ENCODE measurements at regions not wholly inside any gene's neighbourhood (a gene's known extent, or its start where the extent isn't known, plus 50 kb on each side); places are given as distances from the start of the nearest gene placed in this dataset.

- Mint-ChIP-seq H3K4me3 (ENCODE audit: low read depth) (no peak overlapping the region), H3K27ac (no peak overlapping the region), H3K9me3 (ENCODE audit: low read depth) (peaks cover 9% of the 10 kb centered on the region), H3K36me3 (ENCODE audit: insufficient read depth) (no peaks in the 10 kb centered on the region), H3K4me1 (ENCODE audit: low read depth) (peaks cover 2% of the 10 kb centered on the region), H3K27me3 (no peaks in the 10 kb centered on the region)
- TF ChIP-seq CTCF (IDR thresholded peaks at IDR 0.05; ENCODE audit: unreplicated experiment), result no peak
- no peak for DNase-seq (ENCODE audit: low spot score, unreplicated experiment)
Measured at GRCh38 chr12:73341559-73342247, 1069.5 kb downstream of the TRHDE start.

GRCh38 chr12:73342733-73343132, 1070.6 kb downstream of the TRHDE start:
- H3K27me3 Mint-ChIP-seq, result no peaks in the 10 kb centered on the region
- H3K9me3 Mint-ChIP-seq (ENCODE audit: low read depth), result peaks cover 18% of the 10 kb centered on the region
- TF ChIP-seq CTCF (IDR thresholded peaks at IDR 0.05; ENCODE audit: unreplicated experiment), result no peak
- DNase-seq (ENCODE audit: low spot score, unreplicated experiment), result no peak
- H3K27ac Mint-ChIP-seq, result no peak overlapping the region
- H3K4me3 Mint-ChIP-seq (ENCODE audit: low read depth), result no peak overlapping the region
- H3K4me1 Mint-ChIP-seq (ENCODE audit: low read depth), result peaks cover 2% of the 10 kb centered on the region
- H3K36me3 Mint-ChIP-seq (ENCODE audit: insufficient read depth), result no peaks in the 10 kb centered on the region

- Mint-ChIP-seq H3K27ac (no peak overlapping the region), H3K36me3 (ENCODE audit: insufficient read depth) (no peaks in the 10 kb centered on the region), H3K27me3 (no peaks in the 10 kb centered on the region), H3K4me1 (ENCODE audit: low read depth) (no peaks in the 10 kb centered on the region), H3K9me3 (ENCODE audit: low read depth) (no peaks in the 10 kb centered on the region), H3K4me3 (ENCODE audit: low read depth) (no peak overlapping the region)
- no peak for DNase-seq (ENCODE audit: low spot score, unreplicated experiment)
- no peak for TF ChIP-seq CTCF (IDR thresholded peaks at IDR 0.05; ENCODE audit: unreplicated experiment)
Measured at GRCh38 chr12:73352826-73353225, 1080.7 kb downstream of the TRHDE start.

- H3K36me3 Mint-ChIP-seq (ENCODE audit: insufficient read depth), result no peaks in the 10 kb centered on the region
- no peak for TF ChIP-seq CTCF (IDR thresholded peaks at IDR 0.05; ENCODE audit: unreplicated experiment)
- H3K27me3 Mint-ChIP-seq, result no peaks in the 10 kb centered on the region
- H3K27ac Mint-ChIP-seq, result no peak overlapping the region
- peaks cover 9% of the 10 kb centered on the region for H3K4me1 Mint-ChIP-seq (ENCODE audit: low read depth)
- peaks cover 3% of the 10 kb centered on the region for H3K9me3 Mint-ChIP-seq (ENCODE audit: low read depth)
- DNase-seq (ENCODE audit: low spot score, unreplicated experiment), result no peak
- no peak overlapping the region for H3K4me3 Mint-ChIP-seq (ENCODE audit: low read depth)
Measured at GRCh38 chr12:73361156-73361863, 1089.1 kb downstream of the TRHDE start.

GRCh38 chr12:73361864-73362230, 1089.7 kb downstream of the TRHDE start:
- H3K27ac Mint-ChIP-seq, result no peak overlapping the region
- peaks cover 9% of the 10 kb centered on the region for H3K4me1 Mint-ChIP-seq (ENCODE audit: low read depth)
- peaks cover 3% of the 10 kb centered on the region for H3K9me3 Mint-ChIP-seq (ENCODE audit: low read depth)
- DNase-seq (ENCODE audit: low spot score, unreplicated experiment), result no peak
- no peaks in the 10 kb centered on the region for H3K27me3 Mint-ChIP-seq
- no peak for TF ChIP-seq CTCF (IDR thresholded peaks at IDR 0.05; ENCODE audit: unreplicated experiment)
- no peaks in the 10 kb centered on the region for H3K36me3 Mint-ChIP-seq (ENCODE audit: insufficient read depth)
- H3K4me3 Mint-ChIP-seq (ENCODE audit: low read depth), result no peak overlapping the region

Measured in progenitor cell of endocrine pancreas (in vitro differentiated cells).